GM23338 (cell line): ENCODE measurements at regions not wholly inside any gene's neighbourhood (a gene's known extent, or its start where the extent isn't known, plus 50 kb on each side); places are given as distances from the start of the nearest gene placed in this dataset.

Experiments
- ATAC-seq: fragments of 200-7000 bp; cut with Tn5 transposase; 3 replicates; pipeline ENCODE4 v1.9.1; 2020
- DNase-seq: peaks from one replicate; pipeline ENCODE4 v3.0.0-alpha.2; 2015; ENCODE audit warnings: low spot score
- H2AFZ ChIP-seq: fragments of 200-600 bp; sonication (generic); 2 replicates; pipeline ENCODE4 v1.8.0; 2016; ENCODE audit warnings: antibody characterized with exemption, mild to moderate bottlenecking, moderate library complexity
- H3F3A ChIP-seq: fragments of 200-600 bp; sonication (generic); replicated peaks from 2 replicates; pipeline ENCODE4 v1.8.0; 2017; ENCODE audit warnings: antibody characterized with exemption, mixed run types, low read depth
- H3K27ac ChIP-seq: fragments of 200-600 bp; sonication (generic); 2 replicates; pipeline ENCODE4 v1.6.1; 2016; ENCODE audit warnings: low read depth
- H3K27me3 ChIP-seq: fragments of 200-600 bp; sonication (generic); 2 replicates; pipeline ENCODE4 v1.8.0; 2016; ENCODE audit warnings: mild to moderate bottlenecking, mixed run types, moderate library complexity; ENCODE audit not compliant: insufficient read depth
- H3K36me3 ChIP-seq: fragments of 200-600 bp; sonication (generic); 2 replicates; pipeline ENCODE4 v1.8.0; 2016; ENCODE audit warnings: mild to moderate bottlenecking; ENCODE audit not compliant: insufficient read depth
- H3K4me1 ChIP-seq: fragments of 200-600 bp; sonication (generic); 2 replicates; pipeline ENCODE4 v1.8.0; 2016; ENCODE audit warnings: mild to moderate bottlenecking, moderate library complexity; ENCODE audit not compliant: insufficient read depth
- H3K4me2 ChIP-seq: fragments of 200-600 bp; sonication (generic); 2 replicates; pipeline ENCODE4 v1.7.1; 2017; ENCODE audit warnings: mixed run types
- H3K4me3 ChIP-seq: fragments of 200-600 bp; sonication (generic); 2 replicates; pipeline ENCODE4 v1.6.1; 2016; ENCODE audit warnings: mixed run types
- H3K79me2 ChIP-seq: fragments of 200-600 bp; sonication (generic); replicated peaks from 2 replicates; pipeline ENCODE4 v1.8.0; 2017; ENCODE audit warnings: mild to moderate bottlenecking; ENCODE audit not compliant: insufficient read depth
- H3K9me2 ChIP-seq: fragments of 200-600 bp; sonication (generic); 2 replicates; pipeline ENCODE4 v1.8.0; 2017; ENCODE audit not compliant: insufficient read depth
- H4K20me1 ChIP-seq: fragments of 200-600 bp; sonication (generic); replicated peaks from 2 replicates; pipeline ENCODE4 v1.8.0; 2017; ENCODE audit warnings: mild to moderate bottlenecking; ENCODE audit not compliant: insufficient read depth
- H3K27ac Mint-ChIP-seq: 2 replicates; pipeline ENCODE4 v1.8.0; 2020; ENCODE audit warnings: inconsistent platforms, mild to moderate bottlenecking, moderate library complexity, mixed read lengths
- H3K27me3 Mint-ChIP-seq: 3 replicates; pipeline ENCODE4 v1.8.0; 2022; ENCODE audit warnings: low read depth, mild to moderate bottlenecking, moderate library complexity, mixed read lengths, inconsistent platforms; ENCODE audit not compliant: insufficient read depth, poor library complexity
- H3K36me3 Mint-ChIP-seq: 3 replicates; pipeline ENCODE4 v1.8.0; 2021; ENCODE audit warnings: low read depth, mild to moderate bottlenecking, inconsistent platforms, moderate library complexity, mixed read lengths
- H3K4me1 Mint-ChIP-seq: 3 replicates; pipeline ENCODE4 v1.8.0; 2020; ENCODE audit warnings: mild to moderate bottlenecking, inconsistent platforms, mixed read lengths
- H3K4me3 Mint-ChIP-seq: 3 replicates; pipeline ENCODE4 v1.8.0; 2021; ENCODE audit warnings: moderate library complexity, mild to moderate bottlenecking, inconsistent platforms, mixed read lengths
- H3K9me3 Mint-ChIP-seq: 3 replicates; pipeline ENCODE4 v1.8.0; 2020; ENCODE audit warnings: moderate library complexity, mild to moderate bottlenecking, inconsistent platforms, mixed read lengths
- ETS1 ChIP-seq: IDR thresholded peaks from 2 replicates; pipeline ENCODE4 v1.6.1; 2016; ENCODE audit warnings: antibody characterized with exemption
- EZH2phosphoT487 ChIP-seq: fragments of 200-600 bp; sonication (generic); IDR thresholded peaks from one replicate; pipeline ENCODE4 v1.8.1; 2018; ENCODE audit warnings: antibody characterized with exemption; ENCODE audit not compliant: unreplicated experiment
- NANOG ChIP-seq: IDR thresholded peaks from 2 replicates; pipeline ENCODE4 v1.6.1; 2016; ENCODE audit warnings: antibody characterized with exemption, borderline replicate concordance
- POLR2AphosphoS5 ChIP-seq: IDR thresholded peaks from 2 replicates; pipeline ENCODE4 v1.6.1; 2016; ENCODE audit warnings: antibody characterized with exemption, low read depth
- REST ChIP-seq: IDR thresholded peaks from one replicate; pipeline ENCODE4 v1.6.1; 2018; ENCODE audit warnings: antibody characterized with exemption; ENCODE audit not compliant: unreplicated experiment
- STAT1 ChIP-seq: IDR thresholded peaks from one replicate; pipeline ENCODE4 v1.6.1; 2016; ENCODE audit warnings: antibody characterized with exemption; ENCODE audit not compliant: unreplicated experiment
- ZNF114 ChIP-seq: fragments of 250-450 bp; sonication (Bioruptor Pico); IDR thresholded peaks from 2 replicates; pipeline ENCODE4 v1.5.0; 2020; ENCODE audit warnings: mild to moderate bottlenecking, moderate library complexity
- ZNF331 ChIP-seq: fragments of 250-450 bp; sonication (Bioruptor Pico); IDR thresholded peaks from 2 replicates; pipeline ENCODE4 v1.5.0; 2020; ENCODE audit warnings: low read depth, mild to moderate bottlenecking, moderate library complexity
- TF ChIP-seq, protein P1 (sequence below), 2 experiments: fragments of 200-600 bp in 1 of 2; sonication (generic) in 1 of 2; conservative IDR thresholded peaks; 2 replicates each; pipeline versions ENCODE4 v1.5.1 to v1.6.1; 2016 to 2017; ENCODE audit warnings: antibody characterized with exemption in 2 of 2, low read depth in 2 of 2, mild to moderate bottlenecking in 2 of 2, moderate library complexity in 1 of 2
- TF ChIP-seq, protein P2 (sequence below): fragments of 250-450 bp; sonication (Bioruptor Pico); IDR thresholded peaks from 2 replicates; pipeline ENCODE4 v1.5.0; 2020; ENCODE audit warnings: mild to moderate bottlenecking, moderate library complexity

GRCh38 chr2:236943068-236943467 is 142.6 kb upstream of the COPS8 start:
- H3K27me3 ChIP-seq: no peaks in the 10 kb centered on the region
- H3K4me1 ChIP-seq: no peaks in the 10 kb centered on the region
- H3K27ac ChIP-seq: no peak overlapping the region
- H2AFZ ChIP-seq: no peak overlapping the region
- H4K20me1 ChIP-seq: no peaks in the 10 kb centered on the region
- H3K79me2 ChIP-seq: no peaks in the 10 kb centered on the region
- H3K9me2 ChIP-seq: peaks cover 4% of the 10 kb centered on the region; the same call in 1 of the 2 replicates
- H3K27me3 Mint-ChIP-seq: peaks cover 8% of the 10 kb centered on the region
- no peaks in the 10 kb centered on the region for H3F3A ChIP-seq
- no peaks in the 10 kb centered on the region for H3K36me3 ChIP-seq
- no peak overlapping the region for H3K4me3 Mint-ChIP-seq
- no peak overlapping the region for H3K27ac Mint-ChIP-seq
- DNase-seq (no peak), ATAC-seq (no peak)
- TF ChIP-seq EZH2phosphoT487 (no peak), ZNF331 (CRISPR knock-in tag) (no peak), POLR2AphosphoS5 (no peak), ETS1 (no peak), NANOG (no peak), REST (no peak), ZNF114 (CRISPR knock-in tag) (no peak), STAT1 (no peak)
- TF ChIP-seq, protein P1, sequence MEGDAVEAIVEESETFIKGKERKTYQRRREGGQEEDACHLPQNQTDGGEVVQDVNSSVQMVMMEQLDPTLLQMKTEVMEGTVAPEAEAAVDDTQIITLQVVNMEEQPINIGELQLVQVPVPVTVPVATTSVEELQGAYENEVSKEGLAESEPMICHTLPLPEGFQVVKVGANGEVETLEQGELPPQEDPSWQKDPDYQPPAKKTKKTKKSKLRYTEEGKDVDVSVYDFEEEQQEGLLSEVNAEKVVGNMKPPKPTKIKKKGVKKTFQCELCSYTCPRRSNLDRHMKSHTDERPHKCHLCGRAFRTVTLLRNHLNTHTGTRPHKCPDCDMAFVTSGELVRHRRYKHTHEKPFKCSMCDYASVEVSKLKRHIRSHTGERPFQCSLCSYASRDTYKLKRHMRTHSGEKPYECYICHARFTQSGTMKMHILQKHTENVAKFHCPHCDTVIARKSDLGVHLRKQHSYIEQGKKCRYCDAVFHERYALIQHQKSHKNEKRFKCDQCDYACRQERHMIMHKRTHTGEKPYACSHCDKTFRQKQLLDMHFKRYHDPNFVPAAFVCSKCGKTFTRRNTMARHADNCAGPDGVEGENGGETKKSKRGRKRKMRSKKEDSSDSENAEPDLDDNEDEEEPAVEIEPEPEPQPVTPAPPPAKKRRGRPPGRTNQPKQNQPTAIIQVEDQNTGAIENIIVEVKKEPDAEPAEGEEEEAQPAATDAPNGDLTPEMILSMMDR (conservative IDR thresholded peaks at IDR 0.05; ENCODE audit: low read depth in 2 of 2): no peak
- TF ChIP-seq, protein P2, sequence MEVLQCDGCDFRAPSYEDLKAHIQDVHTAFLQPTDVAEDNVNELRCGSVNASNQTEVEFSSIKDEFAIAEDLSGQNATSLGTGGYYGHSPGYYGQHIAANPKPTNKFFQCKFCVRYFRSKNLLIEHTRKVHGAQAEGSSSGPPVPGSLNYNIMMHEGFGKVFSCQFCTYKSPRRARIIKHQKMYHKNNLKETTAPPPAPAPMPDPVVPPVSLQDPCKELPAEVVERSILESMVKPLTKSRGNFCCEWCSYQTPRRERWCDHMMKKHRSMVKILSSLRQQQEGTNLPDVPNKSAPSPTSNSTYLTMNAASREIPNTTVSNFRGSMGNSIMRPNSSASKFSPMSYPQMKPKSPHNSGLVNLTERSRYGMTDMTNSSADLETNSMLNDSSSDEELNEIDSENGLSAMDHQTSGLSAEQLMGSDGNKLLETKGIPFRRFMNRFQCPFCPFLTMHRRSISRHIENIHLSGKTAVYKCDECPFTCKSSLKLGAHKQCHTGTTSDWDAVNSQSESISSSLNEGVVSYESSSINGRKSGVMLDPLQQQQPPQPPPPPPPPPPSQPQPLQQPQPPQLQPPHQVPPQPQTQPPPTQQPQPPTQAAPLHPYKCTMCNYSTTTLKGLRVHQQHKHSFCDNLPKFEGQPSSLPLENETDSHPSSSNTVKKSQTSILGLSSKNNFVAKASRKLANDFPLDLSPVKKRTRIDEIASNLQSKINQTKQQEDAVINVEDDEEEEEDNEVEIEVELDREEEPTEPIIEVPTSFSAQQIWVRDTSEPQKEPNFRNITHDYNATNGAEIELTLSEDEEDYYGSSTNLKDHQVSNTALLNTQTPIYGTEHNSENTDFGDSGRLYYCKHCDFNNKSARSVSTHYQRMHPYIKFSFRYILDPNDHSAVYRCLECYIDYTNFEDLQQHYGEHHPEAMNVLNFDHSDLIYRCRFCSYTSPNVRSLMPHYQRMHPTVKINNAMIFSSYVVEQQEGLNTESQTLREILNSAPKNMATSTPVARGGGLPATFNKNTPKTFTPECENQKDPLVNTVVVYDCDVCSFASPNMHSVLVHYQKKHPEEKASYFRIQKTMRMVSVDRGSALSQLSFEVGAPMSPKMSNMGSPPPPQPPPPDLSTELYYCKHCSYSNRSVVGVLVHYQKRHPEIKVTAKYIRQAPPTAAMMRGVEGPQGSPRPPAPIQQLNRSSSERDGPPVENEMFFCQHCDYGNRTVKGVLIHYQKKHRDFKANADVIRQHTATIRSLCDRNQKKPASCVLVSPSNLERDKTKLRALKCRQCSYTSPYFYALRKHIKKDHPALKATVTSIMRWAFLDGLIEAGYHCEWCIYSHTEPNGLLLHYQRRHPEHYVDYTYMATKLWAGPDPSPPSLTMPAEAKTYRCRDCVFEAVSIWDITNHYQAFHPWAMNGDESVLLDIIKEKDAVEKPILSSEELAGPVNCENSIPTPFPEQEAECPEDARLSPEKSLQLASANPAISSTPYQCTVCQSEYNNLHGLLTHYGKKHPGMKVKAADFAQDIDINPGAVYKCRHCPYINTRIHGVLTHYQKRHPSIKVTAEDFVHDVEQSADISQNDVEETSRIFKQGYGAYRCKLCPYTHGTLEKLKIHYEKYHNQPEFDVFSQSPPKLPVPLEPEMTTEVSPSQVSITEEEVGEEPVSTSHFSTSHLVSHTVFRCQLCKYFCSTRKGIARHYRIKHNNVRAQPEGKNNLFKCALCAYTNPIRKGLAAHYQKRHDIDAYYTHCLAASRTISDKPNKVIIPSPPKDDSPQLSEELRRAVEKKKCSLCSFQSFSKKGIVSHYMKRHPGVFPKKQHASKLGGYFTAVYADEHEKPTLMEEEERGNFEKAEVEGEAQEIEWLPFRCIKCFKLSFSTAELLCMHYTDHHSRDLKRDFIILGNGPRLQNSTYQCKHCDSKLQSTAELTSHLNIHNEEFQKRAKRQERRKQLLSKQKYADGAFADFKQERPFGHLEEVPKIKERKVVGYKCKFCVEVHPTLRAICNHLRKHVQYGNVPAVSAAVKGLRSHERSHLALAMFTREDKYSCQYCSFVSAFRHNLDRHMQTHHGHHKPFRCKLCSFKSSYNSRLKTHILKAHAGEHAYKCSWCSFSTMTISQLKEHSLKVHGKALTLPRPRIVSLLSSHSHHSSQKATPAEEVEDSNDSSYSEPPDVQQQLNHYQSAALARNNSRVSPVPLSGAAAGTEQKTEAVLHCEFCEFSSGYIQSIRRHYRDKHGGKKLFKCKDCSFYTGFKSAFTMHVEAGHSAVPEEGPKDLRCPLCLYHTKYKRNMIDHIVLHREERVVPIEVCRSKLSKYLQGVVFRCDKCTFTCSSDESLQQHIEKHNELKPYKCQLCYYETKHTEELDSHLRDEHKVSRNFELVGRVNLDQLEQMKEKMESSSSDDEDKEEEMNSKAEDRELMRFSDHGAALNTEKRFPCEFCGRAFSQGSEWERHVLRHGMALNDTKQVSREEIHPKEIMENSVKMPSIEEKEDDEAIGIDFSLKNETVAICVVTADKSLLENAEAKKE (CRISPR knock-in tag): no peak
- H3K4me3 ChIP-seq: no peak overlapping the region
- H3K9me3 Mint-ChIP-seq: no peaks in the 10 kb centered on the region
- no peak overlapping the region for H3K4me2 ChIP-seq
- no peaks in the 10 kb centered on the region for H3K36me3 Mint-ChIP-seq
- peaks cover 5% of the 10 kb centered on the region; the same call in 1 of the 3 replicates for H3K4me1 Mint-ChIP-seq
